A673 (cell line): ENCODE measurements at regions not wholly inside any gene's neighbourhood (a gene's known extent, or its start where the extent isn't known, plus 50 kb on each side); places are given as distances from the start of the nearest gene placed in this dataset.

Experiments
- BruUV-seq: library from RNA; stranded (reverse); fragments of 400-500 nt; replicated peaks from 2 replicates; lab custom pipeline; 2021; lab: Mats Ljungman, UMichigan
- CTCF ChIA-PET: fragments of 300-600 bp; sonication (Branson Sonifier 250); formaldehyde crosslinking; loops from one replicate; lab custom pipeline; 2022; ENCODE audit warnings: antibody characterized with exemption; lab: Charles Lee
- POLR2A ChIA-PET: fragments of 300-600 bp; sonication (Branson Sonifier 250); formaldehyde crosslinking; loops from one replicate; lab custom pipeline; 2022; ENCODE audit warnings: antibody characterized with exemption; ENCODE audit not compliant: low non-redundant PET; lab: Charles Lee
- DNase-seq: peaks from one replicate; pipeline ENCODE4 v3.0.0-alpha.2; 2015; ENCODE audit warnings: low spot score
- H3K27ac ChIP-seq: fragments of 200-600 bp; sonication (generic); 2 replicates; pipeline ENCODE4 v1.5.1; 2016; ENCODE audit warnings: mixed run types, low read depth, mild to moderate bottlenecking, mixed read lengths, antibody characterized with exemption, low read length; ENCODE audit not compliant: poor library complexity, severe bottlenecking
- H3K27me3 ChIP-seq: fragments of 200-600 bp; sonication (generic); replicated peaks from 2 replicates; pipeline ENCODE4 v1.6.1; 2017; ENCODE audit warnings: mixed run types, low read depth, mild to moderate bottlenecking, mixed read lengths, antibody characterized with exemption, low read length; ENCODE audit not compliant: insufficient read depth, poor library complexity
- H3K36me3 ChIP-seq: fragments of 200-600 bp; sonication (generic); 2 replicates; pipeline ENCODE4 v1.6.1; 2016; ENCODE audit warnings: mixed run types, mild to moderate bottlenecking, mixed read lengths, antibody characterized with exemption, low read length; ENCODE audit not compliant: insufficient read depth, poor library complexity, severe bottlenecking
- H3K4me1 ChIP-seq: fragments of 200-600 bp; sonication (generic); 2 replicates; pipeline ENCODE4 v1.6.1; 2017; ENCODE audit warnings: mixed run types, mild to moderate bottlenecking, mixed read lengths, antibody characterized with exemption, low read length; ENCODE audit not compliant: insufficient read depth, poor library complexity, severe bottlenecking
- H3K4me3 ChIP-seq: fragments of 200-600 bp; sonication (generic); 2 replicates; pipeline ENCODE4 v1.5.1; 2016; ENCODE audit warnings: low read depth, mixed run types, mild to moderate bottlenecking, mixed read lengths, low read length; ENCODE audit not compliant: poor library complexity, severe bottlenecking
- H3K9me3 ChIP-seq: fragments of 200-600 bp; sonication (generic); 2 replicates; pipeline ENCODE4 v1.6.1; 2016; ENCODE audit warnings: mixed run types, low read depth, mild to moderate bottlenecking, mixed read lengths, antibody characterized with exemption, low read length; ENCODE audit not compliant: poor library complexity, severe bottlenecking
- CTCF ChIP-seq: fragments of 300-800, 200-600 bp; sonication (generic); conservative IDR thresholded peaks from 2 replicates; pipeline ENCODE4 v1.5.1; 2017; ENCODE audit warnings: low read depth, mild to moderate bottlenecking, antibody characterized with exemption, low read length, moderate library complexity, mixed read lengths
- EZH2 ChIP-seq: fragments of 200-600 bp; sonication (generic); IDR thresholded peaks from 2 replicates; pipeline ENCODE4 v1.6.1; 2017; ENCODE audit warnings: borderline replicate concordance, low read depth, mild to moderate bottlenecking, mixed read lengths, antibody characterized with exemption, low read length; ENCODE audit not compliant: poor library complexity, severe bottlenecking
- intact Hi-C: fragments of 100-400 bp; cut with micrococcal nuclease; formaldehyde crosslinking; loops from one replicate; pipeline ENCODE4 v1.10.0; 2022; ENCODE audit not compliant: unreplicated experiment

GRCh38 chr7:47685712-47686376 lies 103.9 kb upstream of the TNS3 start:
- intact Hi-C loops = no loop called here
- H3K4me3 ChIP-seq = no peak overlapping the region
- no peaks in the 10 kb centered on the region for H3K9me3 ChIP-seq
- no peak overlapping the region for H3K27ac ChIP-seq
- TF ChIP-seq EZH2 = no peak
- TF ChIP-seq CTCF = no peak
- H3K36me3 ChIP-seq = no peaks in the 10 kb centered on the region
- no peaks in the 10 kb centered on the region for H3K27me3 ChIP-seq
- no peak for DNase-seq
- H3K4me1 ChIP-seq = no peaks in the 10 kb centered on the region
- CTCF ChIA-PET = no interaction called here
- no TSS peak for BruUV-seq
- POLR2A ChIA-PET = interaction anchor here (0.6 kb wide), 2 partner anchors 26 to 1426 kb away, joined by 3 to 4 read pairs; no protein-coding TSS in a partner anchor

GRCh38 chr7:47685151-47685550 lies 103.2 kb upstream of the TNS3 start:
- H3K9me3 ChIP-seq = no peaks in the 10 kb centered on the region
- DNase-seq = no peak
- no peak for TF ChIP-seq CTCF
- TF ChIP-seq EZH2 = no peak
- no peak overlapping the region for H3K4me3 ChIP-seq
- ChIA-PET CTCF (no interaction called here), POLR2A (no interaction called here)
- intact Hi-C loops = no loop called here
- no peaks in the 10 kb centered on the region for H3K4me1 ChIP-seq
- H3K27me3 ChIP-seq = no peaks in the 10 kb centered on the region
- BruUV-seq = no TSS peak
- no peaks in the 10 kb centered on the region for H3K36me3 ChIP-seq
- no peak overlapping the region for H3K27ac ChIP-seq

GRCh38 chr7:47684728-47685127 lies 102.8 kb upstream of the TNS3 start:
- Histone ChIP-seq H3K27ac (no peak overlapping the region), H3K27me3 (no peaks in the 10 kb centered on the region), H3K9me3 (no peaks in the 10 kb centered on the region), H3K4me3 (no peak overlapping the region), H3K36me3 (no peaks in the 10 kb centered on the region), H3K4me1 (no peaks in the 10 kb centered on the region)
- BruUV-seq = no TSS peak
- TF ChIP-seq EZH2 (no peak), CTCF (no peak)
- intact Hi-C loops = no loop called here
- no peak for DNase-seq
- CTCF ChIA-PET = no interaction called here
- POLR2A ChIA-PET = no interaction called here
